OCI-LY7 (cell line): ENCODE measurements at regions not wholly inside any gene's neighbourhood (a gene's known extent, or its start where the extent isn't known, plus 50 kb on each side); places are given as distances from the start of the nearest gene placed in this dataset.

ENCODE experiments used
- CTCF ChIP-seq: fragments of 200-600 bp; sonication (generic); conservative IDR thresholded peaks from 2 replicates; pipeline ENCODE4 v1.5.1; 2014; ENCODE audit warnings: mild to moderate bottlenecking, antibody characterized with exemption, low read length, moderate library complexity, mixed read lengths
- EZH2phosphoT487 ChIP-seq: fragments of 200-600 bp; sonication (generic); IDR thresholded peaks from 2 replicates; pipeline ENCODE4 v1.6.1; 2018; ENCODE audit warnings: low read depth, borderline replicate concordance, mild to moderate bottlenecking, mixed run types, antibody characterized with exemption, low read length, moderate library complexity, mixed read lengths

DNA sequence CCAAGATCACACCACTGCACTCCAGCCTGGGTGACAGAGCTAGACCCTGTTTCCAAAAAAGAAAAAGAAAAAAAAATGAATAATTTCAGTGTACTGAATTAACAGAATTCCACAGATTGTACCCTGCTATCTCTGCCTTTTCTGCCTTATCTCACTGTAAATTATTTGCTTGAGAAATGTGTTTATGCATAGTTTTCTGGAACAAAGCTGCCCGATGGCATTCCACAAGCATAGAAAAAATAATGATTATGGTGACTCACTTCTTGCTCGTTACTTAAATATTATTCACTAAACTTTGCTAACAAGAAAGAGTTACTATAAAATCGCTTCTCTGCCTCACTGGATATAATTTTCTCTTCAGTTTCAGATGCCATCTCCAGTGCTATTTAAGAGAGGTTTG, 88.7 kb upstream of the FAM169A start:
- no peak for TF ChIP-seq CTCF
- no peak for TF ChIP-seq EZH2phosphoT487
